ENCODE measurements at regions not wholly inside any gene's neighbourhood (a gene's known extent, or its start where the extent isn't known, plus 50 kb on each side); places are given as distances from the start of the nearest gene placed in this dataset.

- TF ChIP-seq CTCF (IDR thresholded peaks at IDR 0.05; ENCODE audit: low read depth, low read length): no peak
- TF ChIP-seq EZH2phosphoT487 (IDR thresholded peaks at IDR 0.05; ENCODE audit: low read depth): no peak
These were observed 204.8 kb upstream of the IGF1R start for GRCh38 chr15:98443526-98443925.

Data from OCI-LY3 (cell line).